ENCODE measurements at regions not wholly inside any gene's neighbourhood (a gene's known extent, or its start where the extent isn't known, plus 50 kb on each side); places are given as distances from the start of the nearest gene placed in this dataset.

DNA sequence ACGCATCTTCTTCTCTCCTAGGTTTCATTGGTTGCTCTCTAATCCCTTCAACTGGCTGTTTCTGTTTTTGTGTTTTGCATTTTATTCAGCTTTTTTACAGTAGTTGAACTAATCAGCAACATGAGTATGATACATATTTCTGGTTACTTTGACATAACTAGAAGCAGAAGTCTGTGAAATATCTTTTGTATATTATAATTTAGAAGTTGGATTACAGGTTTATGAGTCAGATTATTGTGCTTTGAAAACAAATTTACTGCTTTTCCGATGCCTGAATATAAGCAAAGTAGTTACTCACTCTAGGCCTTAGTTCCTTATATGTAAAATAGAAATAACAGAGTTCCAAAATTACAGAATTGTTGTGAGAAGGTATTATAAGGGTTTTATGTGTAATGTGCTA is 96.2 kb upstream of the MEOX2 start:
- H3K4me3 ChIP-seq (ENCODE audit: low read depth, low read length): no peak overlapping the region

- H3K4me3 ChIP-seq (ENCODE audit: low read depth, low read length): no peak overlapping the region
Measured at GRCh38 chr7:15781944-15782343, 95.5 kb upstream of the MEOX2 start.

- H3K4me3 ChIP-seq (ENCODE audit: low read depth, low read length): no peak overlapping the region
Measured at GRCh38 chr7:15780271-15780670, 93.8 kb upstream of the MEOX2 start.

GRCh38 chr7:15778191-15778590 is 91.7 kb upstream of the MEOX2 start:
- no peak overlapping the region for H3K4me3 ChIP-seq (ENCODE audit: low read depth, low read length)

DNA sequence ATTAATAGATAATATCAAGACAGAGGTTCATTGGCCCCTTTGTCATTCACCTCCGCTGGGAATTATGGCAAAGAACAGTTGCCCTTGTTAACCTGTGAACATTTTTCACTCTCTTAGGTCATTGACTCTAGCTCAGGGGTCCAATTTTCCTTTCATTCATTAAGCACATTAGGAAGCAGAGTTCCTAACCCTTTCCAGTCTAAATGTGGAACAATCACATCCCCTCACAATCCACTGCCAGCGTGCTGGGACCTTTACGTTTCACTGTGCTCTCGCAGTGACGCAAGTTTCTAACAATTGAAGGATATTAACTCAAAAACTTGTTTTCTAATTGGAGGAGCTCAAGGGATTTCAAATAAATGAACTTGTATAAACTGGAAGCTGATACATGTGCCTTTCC is 79.3 kb upstream of the MEOX2 start:
- no peak overlapping the region for H3K4me3 ChIP-seq (ENCODE audit: low read depth, low read length)

- no peak overlapping the region for H3K4me3 ChIP-seq (ENCODE audit: low read depth, low read length)
Measured at GRCh38 chr7:15764851-15765382, 78.4 kb upstream of the MEOX2 start.

DNA sequence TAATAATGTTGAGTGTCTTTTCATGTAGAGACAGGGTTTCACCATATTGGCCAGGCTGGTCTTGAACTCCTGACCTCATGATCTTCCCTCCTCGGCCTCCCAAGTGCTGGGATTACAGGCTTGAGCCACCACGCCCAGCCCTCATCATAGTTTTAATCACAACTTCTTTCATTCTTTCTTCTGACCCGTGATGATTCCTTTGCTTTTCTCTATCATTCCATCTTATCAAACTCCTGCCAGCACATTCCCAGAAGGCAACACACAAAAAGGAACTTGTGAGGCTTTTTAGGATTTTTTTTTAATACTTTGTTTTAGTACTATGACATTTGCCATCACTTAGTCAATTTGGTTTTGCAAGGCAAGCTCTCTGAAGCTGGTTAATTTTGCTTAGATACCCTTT is 77.5 kb upstream of the MEOX2 start:
- H3K4me3 ChIP-seq (ENCODE audit: low read depth, low read length): no peak overlapping the region

- H3K4me3 ChIP-seq (ENCODE audit: low read depth, low read length): no peak overlapping the region
Measured at GRCh38 chr7:15757041-15758000, 70.8 kb upstream of the MEOX2 start.

DNA sequence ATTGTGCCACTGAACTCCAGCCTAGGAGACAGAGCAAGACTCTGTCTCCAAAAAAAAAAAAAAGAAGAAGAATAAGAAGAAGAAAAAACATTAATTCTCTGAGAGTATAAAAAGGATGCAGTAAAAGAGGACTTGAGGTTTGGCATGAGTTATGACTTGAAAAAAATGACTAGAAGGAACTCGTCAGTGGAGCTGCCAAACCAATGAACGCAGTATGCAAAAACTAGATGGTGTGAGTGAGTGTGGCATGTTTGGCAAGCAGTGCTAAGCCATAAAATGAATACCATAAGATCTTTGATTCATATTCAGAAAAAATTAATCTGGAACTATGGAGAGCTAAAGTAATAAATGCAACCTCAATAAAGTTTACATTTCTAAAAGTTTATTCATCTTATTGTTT is 68.6 kb upstream of the MEOX2 start:
- H3K4me3 ChIP-seq (ENCODE audit: low read depth, low read length): no peak overlapping the region

DNA sequence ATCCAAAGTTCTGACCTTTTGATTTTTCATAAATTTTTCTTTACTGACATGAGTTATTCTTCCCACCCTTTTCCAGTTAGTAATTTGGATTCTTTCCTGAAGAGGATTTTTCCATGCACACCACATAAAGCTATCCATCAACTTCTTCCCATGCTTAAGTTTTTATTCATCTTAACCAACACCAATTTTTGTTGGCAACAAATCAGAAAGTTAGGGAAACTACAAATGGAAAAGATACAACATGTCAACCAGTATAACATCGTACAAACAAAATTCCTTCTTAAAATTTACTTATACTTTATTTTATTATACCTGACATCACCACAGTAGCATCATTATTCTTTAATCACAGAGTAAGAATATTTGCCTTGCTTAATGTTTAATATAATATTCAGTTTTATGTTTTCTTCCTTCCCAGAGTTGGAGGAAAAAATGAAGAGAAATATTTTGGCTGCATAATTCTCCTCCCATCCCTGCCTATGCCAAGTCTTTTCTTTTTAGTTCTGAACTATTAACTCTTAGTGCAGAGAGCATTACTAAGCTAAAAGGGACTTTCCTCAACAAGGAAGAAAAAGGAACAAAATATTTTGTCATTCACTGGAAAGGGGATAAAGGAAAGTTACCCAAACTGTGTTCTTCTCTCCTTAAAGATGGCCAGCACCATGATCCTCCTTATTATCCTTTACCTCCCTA is 67.5 kb upstream of the MEOX2 start:
- no peak overlapping the region for H3K4me3 ChIP-seq (ENCODE audit: low read depth, low read length)

GRCh38 chr7:15752377-15752776 is 65.9 kb upstream of the MEOX2 start:
- H3K4me3 ChIP-seq (ENCODE audit: low read depth, low read length): no peak overlapping the region

DNA sequence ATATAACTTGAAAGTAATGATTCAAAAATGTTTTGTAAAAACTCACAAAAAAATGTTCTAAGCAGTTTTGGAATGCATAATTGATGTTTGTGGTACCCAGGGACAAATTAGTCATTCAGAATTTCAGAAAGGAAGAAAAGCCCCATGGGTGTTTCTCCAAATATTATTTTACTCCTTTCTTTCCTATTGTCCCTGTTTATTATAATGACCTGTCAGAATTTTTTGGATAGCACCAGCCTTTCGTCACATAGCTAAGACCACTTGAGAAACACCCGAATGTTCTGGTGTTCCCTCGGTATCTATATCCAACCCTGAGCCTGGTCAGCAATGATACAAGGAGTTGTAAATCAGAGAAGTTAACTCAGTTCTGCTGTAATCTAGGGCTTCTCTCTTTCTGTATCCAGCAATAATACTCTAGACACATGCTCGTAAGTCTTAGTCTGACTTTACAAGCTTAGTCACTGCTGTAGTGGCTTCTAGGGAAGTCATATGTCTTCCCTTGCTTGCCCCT is 64.8 kb upstream of the MEOX2 start:
- H3K4me3 ChIP-seq (ENCODE audit: low read depth, low read length): no peak overlapping the region

GRCh38 chr7:15750727-15751126 is 64.2 kb upstream of the MEOX2 start:
- H3K4me3 ChIP-seq (ENCODE audit: low read depth, low read length): no peak overlapping the region

- no peak overlapping the region for H3K4me3 ChIP-seq (ENCODE audit: low read depth, low read length)
Measured at GRCh38 chr7:15749631-15750030, 63.1 kb upstream of the MEOX2 start.

GRCh38 chr7:15747712-15748111 is 61.2 kb upstream of the MEOX2 start:
- H3K4me3 ChIP-seq (ENCODE audit: low read depth, low read length): no peak overlapping the region

GRCh38 chr7:15747301-15747700 is 60.8 kb upstream of the MEOX2 start:
- H3K4me3 ChIP-seq (ENCODE audit: low read depth, low read length): no peak overlapping the region

- H3K4me3 ChIP-seq (ENCODE audit: low read depth, low read length): no peak overlapping the region
Measured at GRCh38 chr7:15743926-15744480, 57.5 kb upstream of the MEOX2 start.

DNA sequence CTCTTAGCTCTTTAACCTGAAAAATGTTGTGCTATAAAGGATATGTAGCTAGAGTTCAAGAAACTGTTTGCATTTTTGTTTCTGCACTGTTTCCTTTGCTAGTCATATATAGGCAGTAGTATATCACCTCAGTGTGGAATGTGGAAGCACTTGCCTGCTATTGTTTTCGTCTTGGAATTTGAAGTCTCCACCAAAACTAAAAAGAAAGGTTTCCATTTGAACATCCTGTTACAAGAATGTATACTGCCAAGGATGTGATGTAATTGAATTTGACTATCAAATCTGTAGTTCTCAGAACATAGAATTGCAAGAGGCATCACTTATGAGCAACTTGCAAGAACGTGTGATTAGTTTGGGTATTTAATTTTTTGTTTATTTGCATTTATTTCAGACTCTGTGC is 51.1 kb upstream of the MEOX2 start:
- H3K4me3 ChIP-seq (ENCODE audit: low read depth, low read length): no peak overlapping the region
